Astrocyte (in vitro differentiated cells and primary cell): ENCODE measurements at regions not wholly inside any gene's neighbourhood (a gene's known extent, or its start where the extent isn't known, plus 50 kb on each side); places are given as distances from the start of the nearest gene placed in this dataset.

Experiments
- EZH2 ChIP-seq: IDR thresholded peaks from 2 replicates; pipeline ENCODE4 v1.6.1; 2012; ENCODE audit warnings: mild to moderate bottlenecking, low read length, inconsistent platforms; ENCODE audit not compliant: insufficient read depth
- TF ChIP-seq, protein P1 (sequence below): IDR thresholded peaks from 2 replicates; pipeline ENCODE4 v1.5.1; 2011; ENCODE audit warnings: low read depth, mild to moderate bottlenecking, inconsistent platforms, low read length, moderate library complexity; ENCODE audit not compliant: insufficient read depth

DNA sequence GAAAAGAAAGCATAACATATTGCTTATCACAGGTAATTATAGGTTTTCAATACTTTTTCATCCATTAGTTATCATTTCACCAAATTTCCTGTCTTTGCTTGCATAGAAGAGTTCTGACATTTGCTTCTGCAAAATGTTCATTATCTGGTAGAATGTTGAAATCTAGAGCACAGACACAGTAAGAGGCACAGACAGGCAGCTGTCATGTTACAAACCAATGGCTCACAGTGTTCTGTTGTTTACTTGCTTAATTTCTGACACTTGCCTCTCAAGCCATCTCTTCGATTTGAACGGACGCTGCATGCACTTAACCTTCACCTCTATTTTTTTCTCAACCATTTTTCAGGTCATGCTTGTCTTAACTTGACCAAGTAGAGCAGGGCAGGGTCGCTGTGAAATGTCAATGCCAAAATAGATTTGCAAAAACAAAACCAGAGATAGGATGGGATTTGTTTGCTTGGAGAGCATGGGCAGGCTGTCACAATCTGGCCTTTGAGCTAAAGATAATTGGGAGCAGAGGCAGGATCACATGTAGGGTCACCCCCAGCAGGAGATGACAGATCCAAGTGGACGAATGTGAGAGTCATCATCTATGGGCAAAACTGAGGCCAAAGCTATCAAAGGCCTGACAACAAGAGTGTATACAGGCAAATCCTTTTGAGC lies 292.3 kb downstream of the SMARCA1 start:
- TF ChIP-seq, protein P1, sequence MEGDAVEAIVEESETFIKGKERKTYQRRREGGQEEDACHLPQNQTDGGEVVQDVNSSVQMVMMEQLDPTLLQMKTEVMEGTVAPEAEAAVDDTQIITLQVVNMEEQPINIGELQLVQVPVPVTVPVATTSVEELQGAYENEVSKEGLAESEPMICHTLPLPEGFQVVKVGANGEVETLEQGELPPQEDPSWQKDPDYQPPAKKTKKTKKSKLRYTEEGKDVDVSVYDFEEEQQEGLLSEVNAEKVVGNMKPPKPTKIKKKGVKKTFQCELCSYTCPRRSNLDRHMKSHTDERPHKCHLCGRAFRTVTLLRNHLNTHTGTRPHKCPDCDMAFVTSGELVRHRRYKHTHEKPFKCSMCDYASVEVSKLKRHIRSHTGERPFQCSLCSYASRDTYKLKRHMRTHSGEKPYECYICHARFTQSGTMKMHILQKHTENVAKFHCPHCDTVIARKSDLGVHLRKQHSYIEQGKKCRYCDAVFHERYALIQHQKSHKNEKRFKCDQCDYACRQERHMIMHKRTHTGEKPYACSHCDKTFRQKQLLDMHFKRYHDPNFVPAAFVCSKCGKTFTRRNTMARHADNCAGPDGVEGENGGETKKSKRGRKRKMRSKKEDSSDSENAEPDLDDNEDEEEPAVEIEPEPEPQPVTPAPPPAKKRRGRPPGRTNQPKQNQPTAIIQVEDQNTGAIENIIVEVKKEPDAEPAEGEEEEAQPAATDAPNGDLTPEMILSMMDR: no peak
- TF ChIP-seq EZH2: no peak
